ENCODE measurements at regions not wholly inside any gene's neighbourhood (a gene's known extent, or its start where the extent isn't known, plus 50 kb on each side); places are given as distances from the start of the nearest gene placed in this dataset.

DNA sequence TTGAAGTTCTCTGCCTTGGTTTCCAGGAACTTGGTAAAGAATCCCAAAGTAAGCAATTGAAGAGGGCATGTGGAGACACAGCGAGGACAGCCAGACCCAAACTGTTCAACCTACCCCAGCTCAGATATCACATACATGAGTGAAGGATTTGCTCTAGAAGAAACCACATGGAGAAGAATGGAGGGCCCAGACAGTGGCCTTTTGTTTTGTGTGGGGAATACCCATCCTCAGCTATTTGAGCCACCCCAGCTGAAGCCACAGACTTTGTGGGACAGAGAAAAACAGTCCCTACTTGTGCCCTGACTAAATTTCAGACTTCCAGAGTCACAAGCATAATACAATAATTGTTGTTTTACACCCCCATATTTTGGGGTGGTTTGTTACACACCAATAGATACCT, 387.1 kb downstream of the ZSWIM6 start:
- Histone ChIP-seq H3K4me3 (ENCODE audit: low read length in 3 of 3) (no peak overlapping the region), H3K4me1 (ENCODE audit: control insufficient read depth in 2 of 3, insufficient read depth in 2 of 3, low read depth in 1 of 3, low read length in 3 of 3) (no peaks in the 10 kb centered on the region), H3K9me3 (ENCODE audit: control insufficient read depth in 2 of 3, insufficient read depth in 1 of 3, low read length in 3 of 3) (peaks cover 0 to 8% (median 0%) of the 10 kb centered on the region in 3 donors), H3K36me3 (ENCODE audit: control insufficient read depth in 2 of 3, insufficient read depth in 3 of 3, low read length in 3 of 3) (no peaks in the 10 kb centered on the region), H3K27me3 (ENCODE audit: control insufficient read depth, insufficient read depth, low read length) (no peaks in the 10 kb centered on the region), H3K27ac (ENCODE audit: low read depth in 2 of 2, low read length in 2 of 2) (no peak overlapping the region), H3K9ac (ENCODE audit: low read length in 3 of 3) (no peak overlapping the region)
- DNase-seq (no peak), FAIRE-seq (no peak)
- intact Hi-C loops (cut with DNase I), result no loop called here
- TF ChIP-seq, protein P1, sequence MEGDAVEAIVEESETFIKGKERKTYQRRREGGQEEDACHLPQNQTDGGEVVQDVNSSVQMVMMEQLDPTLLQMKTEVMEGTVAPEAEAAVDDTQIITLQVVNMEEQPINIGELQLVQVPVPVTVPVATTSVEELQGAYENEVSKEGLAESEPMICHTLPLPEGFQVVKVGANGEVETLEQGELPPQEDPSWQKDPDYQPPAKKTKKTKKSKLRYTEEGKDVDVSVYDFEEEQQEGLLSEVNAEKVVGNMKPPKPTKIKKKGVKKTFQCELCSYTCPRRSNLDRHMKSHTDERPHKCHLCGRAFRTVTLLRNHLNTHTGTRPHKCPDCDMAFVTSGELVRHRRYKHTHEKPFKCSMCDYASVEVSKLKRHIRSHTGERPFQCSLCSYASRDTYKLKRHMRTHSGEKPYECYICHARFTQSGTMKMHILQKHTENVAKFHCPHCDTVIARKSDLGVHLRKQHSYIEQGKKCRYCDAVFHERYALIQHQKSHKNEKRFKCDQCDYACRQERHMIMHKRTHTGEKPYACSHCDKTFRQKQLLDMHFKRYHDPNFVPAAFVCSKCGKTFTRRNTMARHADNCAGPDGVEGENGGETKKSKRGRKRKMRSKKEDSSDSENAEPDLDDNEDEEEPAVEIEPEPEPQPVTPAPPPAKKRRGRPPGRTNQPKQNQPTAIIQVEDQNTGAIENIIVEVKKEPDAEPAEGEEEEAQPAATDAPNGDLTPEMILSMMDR (IDR thresholded peaks at IDR 0.05; ENCODE audit: borderline replicate concordance, extremely low read depth, insufficient read depth), result no peak

DNA sequence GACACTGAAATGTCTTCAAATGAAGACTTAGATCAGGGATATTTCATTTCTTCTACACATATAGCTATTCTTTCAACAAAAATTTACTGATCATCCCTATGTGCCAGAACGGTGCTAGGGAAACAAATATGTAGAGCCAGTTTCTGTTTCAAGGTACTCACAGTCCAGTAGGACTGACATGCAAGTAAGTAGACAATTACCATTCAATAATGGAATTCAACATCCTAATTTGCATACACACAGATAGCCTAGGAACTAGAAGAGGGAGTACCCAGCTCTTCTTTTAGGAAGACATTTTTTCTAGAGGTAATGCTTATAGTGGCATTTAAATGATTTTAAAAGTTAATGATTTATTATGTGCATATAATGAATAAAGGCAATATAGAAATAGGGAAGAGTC, 388.8 kb downstream of the ZSWIM6 start:
- Histone ChIP-seq H3K4me3 (ENCODE audit: low read length in 3 of 3) (no peak overlapping the region), H3K27ac (ENCODE audit: low read depth in 2 of 2, low read length in 2 of 2) (no peak overlapping the region), H3K9ac (ENCODE audit: low read length in 3 of 3) (no peak overlapping the region), H3K36me3 (ENCODE audit: control insufficient read depth in 2 of 3, insufficient read depth in 3 of 3, low read length in 3 of 3) (no peaks in the 10 kb centered on the region), H3K9me3 (ENCODE audit: control insufficient read depth in 2 of 3, insufficient read depth in 1 of 3, low read length in 3 of 3) (peaks cover 0 to 8% (median 0%) of the 10 kb centered on the region in 3 donors), H3K27me3 (ENCODE audit: control insufficient read depth, insufficient read depth, low read length) (no peaks in the 10 kb centered on the region), H3K4me1 (ENCODE audit: control insufficient read depth in 2 of 3, insufficient read depth in 2 of 3, low read depth in 1 of 3, low read length in 3 of 3) (no peaks in the 10 kb centered on the region)
- no peak for FAIRE-seq
- DNase-seq, result no peak
- intact Hi-C loops (cut with DNase I), result no loop called here
- TF ChIP-seq, protein P1 (IDR thresholded peaks at IDR 0.05; ENCODE audit: borderline replicate concordance, extremely low read depth, insufficient read depth), result no peak

DNA sequence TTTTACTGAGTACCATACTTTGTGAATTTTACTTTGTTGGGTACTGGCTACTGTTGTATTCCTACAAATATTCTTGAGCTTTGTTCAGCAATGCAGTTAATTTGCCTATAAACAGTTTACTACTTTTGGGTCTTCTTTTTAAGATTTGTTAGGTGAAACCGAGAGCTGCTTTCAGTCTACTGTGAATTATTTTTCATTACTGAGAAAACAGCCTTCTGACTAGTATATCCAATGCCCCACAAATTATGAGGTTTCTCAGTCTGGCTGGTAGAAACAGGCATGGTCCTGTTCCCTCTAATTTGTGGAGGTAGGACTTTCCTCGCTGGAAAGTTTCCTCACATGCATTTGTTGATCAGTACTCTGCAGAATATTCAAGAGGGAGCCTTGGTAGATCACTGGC, 392.0 kb downstream of the ZSWIM6 start:
- no peak for DNase-seq
- no peaks in the 10 kb centered on the region for H3K36me3 ChIP-seq (ENCODE audit: control insufficient read depth in 2 of 3, insufficient read depth in 3 of 3, low read length in 3 of 3)
- intact Hi-C loops (cut with DNase I), result no loop called here
- FAIRE-seq, result no peak
- H3K27me3 ChIP-seq (ENCODE audit: control insufficient read depth, insufficient read depth, low read length), result no peaks in the 10 kb centered on the region
- no peak overlapping the region for H3K27ac ChIP-seq (ENCODE audit: low read depth in 2 of 2, low read length in 2 of 2)
- no peak overlapping the region for H3K4me3 ChIP-seq (ENCODE audit: low read length in 3 of 3)
- H3K9ac ChIP-seq (ENCODE audit: low read length in 3 of 3), result no peak overlapping the region
- H3K9me3 ChIP-seq (ENCODE audit: control insufficient read depth in 2 of 3, insufficient read depth in 1 of 3, low read length in 3 of 3), result peaks cover 0 to 8% (median 0%) of the 10 kb centered on the region in 3 donors
- H3K4me1 ChIP-seq (ENCODE audit: control insufficient read depth in 2 of 3, insufficient read depth in 2 of 3, low read depth in 1 of 3, low read length in 3 of 3), result no peaks in the 10 kb centered on the region
- TF ChIP-seq, protein P1 (IDR thresholded peaks at IDR 0.05; ENCODE audit: borderline replicate concordance, extremely low read depth, insufficient read depth), result no peak

DNA sequence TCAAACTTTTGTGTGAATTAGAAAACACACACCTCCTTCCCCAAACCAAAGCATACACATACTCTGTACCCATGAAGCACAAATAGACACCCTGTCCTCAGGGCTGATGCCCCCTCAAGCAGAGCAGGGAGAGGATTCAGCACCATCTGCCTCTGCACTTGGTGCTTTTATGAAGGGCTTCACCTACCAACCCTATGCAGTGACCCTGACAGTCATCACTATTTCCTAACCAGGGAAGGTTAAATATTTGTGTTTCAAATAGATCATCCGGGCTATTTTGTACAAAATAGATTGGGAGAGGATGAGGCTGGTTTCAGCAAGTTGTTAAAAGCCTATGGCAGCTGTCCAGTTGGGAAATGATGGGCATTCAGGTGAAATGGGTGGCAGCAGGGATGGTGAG, 396.2 kb downstream of the ZSWIM6 start:
- intact Hi-C loops (cut with DNase I), result no loop called here
- Histone ChIP-seq H3K27me3 (ENCODE audit: control insufficient read depth, insufficient read depth, low read length) (no peaks in the 10 kb centered on the region), H3K4me1 (ENCODE audit: control insufficient read depth in 2 of 3, insufficient read depth in 2 of 3, low read depth in 1 of 3, low read length in 3 of 3) (peaks cover 0 to 3% (median 0%) of the 10 kb centered on the region in 3 donors), H3K4me3 (ENCODE audit: low read length in 3 of 3) (no peak overlapping the region), H3K9ac (ENCODE audit: low read length in 3 of 3) (no peak overlapping the region), H3K36me3 (ENCODE audit: control insufficient read depth in 2 of 3, insufficient read depth in 3 of 3, low read length in 3 of 3) (no peaks in the 10 kb centered on the region), H3K9me3 (ENCODE audit: control insufficient read depth in 2 of 3, insufficient read depth in 1 of 3, low read length in 3 of 3) (no peaks in the 10 kb centered on the region), H3K27ac (ENCODE audit: low read depth in 2 of 2, low read length in 2 of 2) (no peak overlapping the region)
- DNase-seq, result no peak
- TF ChIP-seq, protein P1 (IDR thresholded peaks at IDR 0.05; ENCODE audit: borderline replicate concordance, extremely low read depth, insufficient read depth), result no peak
- no peak for FAIRE-seq

All from kidney (tissue), 13 donors.